SKM-1 treated with dmso at 0.1 percent for 144 hours (cell line): ENCODE measurements at regions not wholly inside any gene's neighbourhood (a gene's known extent, or its start where the extent isn't known, plus 50 kb on each side); places are given as distances from the start of the nearest gene placed in this dataset.
"Not testable (repeated sequence)": the region's sequence is repeated elsewhere in the genome, so short reads cannot be mapped to it uniquely, and the experiment has no call there.

Experiments
- DNase-seq: peaks from one replicate; lab custom pipeline; 2025; ENCODE audit not compliant: unreplicated experiment; lab: John Stamatoyannopoulos, UW

DNA sequence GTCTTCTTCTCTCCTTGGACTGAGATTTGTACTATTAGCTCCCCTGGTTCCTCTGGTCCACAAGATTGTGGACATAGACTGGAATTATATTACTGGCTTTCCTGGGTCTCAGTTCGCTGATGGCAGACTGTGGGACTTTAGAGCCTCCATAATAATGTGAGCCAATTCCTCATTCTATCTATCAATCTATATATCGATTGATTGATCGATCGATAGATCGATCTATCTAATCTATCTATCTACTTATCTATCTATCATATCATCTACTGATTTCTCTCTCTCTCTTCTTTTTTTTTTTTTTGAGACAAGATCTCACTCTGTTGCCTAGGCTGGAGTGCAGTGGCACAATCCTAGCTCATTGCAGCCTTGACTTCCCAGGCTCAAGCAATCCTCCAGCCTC, 51.5 kb upstream of the DDR1 start:
- DNase-seq: no peak

DNA sequence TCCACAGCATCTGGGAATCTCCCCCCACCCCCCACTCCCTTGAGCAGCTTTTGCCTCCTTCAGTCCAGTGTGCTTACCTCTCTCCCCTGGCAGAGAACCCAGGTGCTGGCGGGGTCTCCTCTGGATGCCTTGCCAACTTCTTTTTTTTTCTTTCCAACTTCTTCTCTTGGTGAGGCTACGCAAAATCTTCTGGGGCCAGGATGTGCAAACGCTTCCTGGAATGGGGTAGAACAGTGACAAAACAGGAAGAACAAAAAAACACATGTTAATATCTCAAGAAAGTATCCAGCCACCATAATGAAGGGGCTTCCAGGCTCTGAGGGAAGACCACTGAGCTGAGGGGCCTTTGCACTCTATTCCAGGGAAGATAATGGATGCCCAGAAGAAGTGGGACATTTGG, 53.9 kb upstream of the DDR1 start:
- DNase-seq: peak; percentile 32

DNA sequence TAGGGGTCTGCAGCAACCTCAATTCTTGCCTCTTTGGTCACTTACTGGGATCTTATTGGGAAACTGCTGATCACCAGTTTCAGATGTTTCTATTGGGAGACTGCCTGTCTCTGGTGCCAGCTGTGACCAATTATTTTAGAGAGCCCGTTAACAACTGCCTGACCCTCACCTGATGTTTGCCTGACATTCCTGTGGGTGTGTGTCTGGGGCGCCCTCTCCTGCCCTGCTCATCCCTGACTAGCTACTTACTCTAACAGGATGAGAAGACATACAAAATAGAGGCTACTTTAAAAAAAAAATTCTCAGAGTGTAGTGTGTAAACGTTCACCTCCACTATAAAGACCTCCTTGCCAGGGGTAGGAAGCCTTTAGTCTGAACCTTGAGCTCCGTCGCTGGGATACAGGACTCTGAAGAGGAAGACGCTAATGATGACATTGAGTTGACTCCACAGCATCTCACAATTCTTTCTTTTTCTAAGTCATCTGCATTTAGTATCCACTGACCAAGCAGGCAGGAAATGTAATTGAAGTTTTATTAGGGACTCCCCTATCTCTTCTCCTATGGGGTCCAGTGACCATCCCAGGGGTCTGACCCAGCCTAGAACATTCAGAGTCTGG, 54.6 kb upstream of the DDR1 start:
- DNase-seq: no peak

DNA sequence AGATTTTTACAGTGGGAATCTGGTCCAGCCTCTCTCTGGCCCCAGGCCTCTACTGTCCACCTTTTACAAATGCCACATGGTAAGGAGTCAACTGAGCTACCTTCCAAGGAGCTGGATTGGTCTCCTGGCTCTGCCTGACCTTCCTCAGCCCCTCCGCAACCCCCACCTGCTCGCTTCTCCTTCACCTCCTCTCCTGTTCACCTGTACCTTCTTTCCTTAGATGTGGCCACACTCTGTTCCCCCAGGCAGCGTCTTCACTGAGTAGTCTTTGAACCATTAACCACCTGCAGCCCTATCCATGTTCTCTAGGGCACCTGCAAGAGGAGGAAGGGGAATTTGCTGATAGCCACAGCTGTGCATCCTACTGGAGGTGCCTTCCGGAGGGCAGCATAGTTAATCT, 55.3 kb upstream of the DDR1 start:
- DNase-seq: no peak

DNA sequence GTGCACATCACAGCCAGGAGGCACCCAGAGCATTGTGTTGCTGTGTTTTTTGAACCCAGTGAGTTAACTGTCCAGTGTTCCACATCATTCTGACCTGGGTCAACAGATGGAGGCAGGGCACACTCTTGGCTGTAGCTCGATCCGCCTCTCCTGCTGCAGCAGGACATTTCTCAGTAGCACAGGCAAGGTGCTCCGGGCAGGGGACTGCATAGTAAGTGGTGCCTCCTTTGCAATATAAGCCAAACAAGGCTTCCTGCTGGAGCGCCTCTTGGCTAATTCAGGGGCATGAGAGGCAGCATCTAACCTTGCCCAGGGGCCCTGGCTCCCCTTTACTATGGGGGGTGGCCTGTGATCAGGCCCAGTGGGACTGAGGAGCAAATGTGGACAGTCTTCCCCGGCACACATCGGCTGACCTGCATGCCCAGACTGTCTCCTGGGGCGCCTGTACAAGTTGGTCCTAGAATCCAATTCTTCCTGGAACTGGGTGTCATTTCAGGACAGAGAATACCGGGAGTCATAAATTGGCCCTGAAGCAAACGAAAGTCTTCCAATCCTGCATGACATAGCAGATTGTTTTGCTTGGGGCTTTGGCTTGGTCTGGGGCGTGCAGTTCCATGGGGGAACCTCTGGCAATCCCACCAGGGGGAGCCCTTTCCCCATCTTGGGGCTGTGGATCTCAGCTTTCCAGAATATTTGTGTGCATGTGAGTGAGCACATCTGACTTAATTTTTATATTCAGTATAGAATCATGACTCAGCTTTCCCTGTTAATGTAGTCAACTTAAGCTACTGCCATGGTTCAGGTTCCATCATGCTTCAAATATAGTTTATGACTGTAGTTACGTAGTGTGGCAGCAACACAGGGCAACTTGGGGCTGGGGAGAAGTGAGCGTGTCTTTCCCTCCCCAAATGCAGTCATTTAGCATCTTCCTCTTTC, 56.0 kb upstream of the DDR1 start:
- DNase-seq: peak; percentile 48

DNA sequence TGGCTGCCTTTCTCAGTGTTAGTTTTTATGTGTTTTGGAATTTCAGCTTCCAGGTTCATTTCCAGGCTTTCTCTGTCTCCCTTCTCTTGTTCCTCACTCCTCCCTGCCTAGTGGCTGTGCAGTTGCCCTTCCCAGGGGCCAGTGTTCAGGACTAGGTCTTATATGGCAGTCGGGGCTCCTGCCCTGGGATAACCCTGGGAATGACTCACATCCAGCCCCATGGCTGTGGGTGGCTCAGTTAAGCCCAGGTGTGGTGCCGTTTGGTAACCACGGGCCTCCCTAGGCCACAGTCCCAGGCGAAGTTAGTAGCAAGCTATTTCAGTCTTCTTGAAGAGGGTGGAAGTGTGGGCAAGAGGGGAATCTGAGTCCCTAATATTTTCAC, 57.4 kb upstream of the DDR1 start:
- DNase-seq: no peak

DNA sequence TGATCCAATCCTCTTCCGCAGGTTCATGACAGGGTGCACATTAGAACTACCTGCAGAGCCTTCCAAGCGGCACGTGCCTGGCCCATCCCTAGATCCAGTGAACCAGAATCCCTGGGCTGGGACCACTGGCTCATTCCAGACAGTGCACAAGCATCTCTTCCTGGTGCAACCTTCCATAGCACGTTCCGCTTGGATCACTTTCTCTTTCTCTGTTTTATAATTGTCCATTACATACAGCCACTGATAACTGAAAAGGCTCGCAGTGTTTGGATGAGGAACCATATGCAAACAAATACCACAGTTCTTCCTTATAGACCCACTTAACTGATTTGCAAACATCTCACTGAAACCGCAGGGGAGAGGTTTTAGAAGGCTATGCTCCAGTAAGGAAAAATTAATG, 59.6 kb upstream of the DDR1 start:
- no peak for DNase-seq

DNA sequence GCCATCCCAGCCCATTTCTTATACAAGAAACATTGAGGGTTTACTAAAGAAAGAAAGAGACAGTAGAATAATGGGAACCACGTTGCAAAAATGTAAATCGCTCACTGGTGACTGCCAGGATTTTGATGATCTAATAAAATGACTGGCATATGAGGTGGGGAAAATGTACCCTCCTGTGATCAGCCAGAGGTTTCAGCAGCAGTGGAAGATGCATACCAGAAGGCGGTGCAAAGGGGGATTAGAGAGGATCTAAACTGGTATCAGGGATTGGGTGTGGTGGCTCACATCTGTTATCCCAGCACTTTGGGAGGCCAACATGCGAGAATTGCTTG, 60.8 kb upstream of the DDR1 start:
- DNase-seq: no peak

DNA sequence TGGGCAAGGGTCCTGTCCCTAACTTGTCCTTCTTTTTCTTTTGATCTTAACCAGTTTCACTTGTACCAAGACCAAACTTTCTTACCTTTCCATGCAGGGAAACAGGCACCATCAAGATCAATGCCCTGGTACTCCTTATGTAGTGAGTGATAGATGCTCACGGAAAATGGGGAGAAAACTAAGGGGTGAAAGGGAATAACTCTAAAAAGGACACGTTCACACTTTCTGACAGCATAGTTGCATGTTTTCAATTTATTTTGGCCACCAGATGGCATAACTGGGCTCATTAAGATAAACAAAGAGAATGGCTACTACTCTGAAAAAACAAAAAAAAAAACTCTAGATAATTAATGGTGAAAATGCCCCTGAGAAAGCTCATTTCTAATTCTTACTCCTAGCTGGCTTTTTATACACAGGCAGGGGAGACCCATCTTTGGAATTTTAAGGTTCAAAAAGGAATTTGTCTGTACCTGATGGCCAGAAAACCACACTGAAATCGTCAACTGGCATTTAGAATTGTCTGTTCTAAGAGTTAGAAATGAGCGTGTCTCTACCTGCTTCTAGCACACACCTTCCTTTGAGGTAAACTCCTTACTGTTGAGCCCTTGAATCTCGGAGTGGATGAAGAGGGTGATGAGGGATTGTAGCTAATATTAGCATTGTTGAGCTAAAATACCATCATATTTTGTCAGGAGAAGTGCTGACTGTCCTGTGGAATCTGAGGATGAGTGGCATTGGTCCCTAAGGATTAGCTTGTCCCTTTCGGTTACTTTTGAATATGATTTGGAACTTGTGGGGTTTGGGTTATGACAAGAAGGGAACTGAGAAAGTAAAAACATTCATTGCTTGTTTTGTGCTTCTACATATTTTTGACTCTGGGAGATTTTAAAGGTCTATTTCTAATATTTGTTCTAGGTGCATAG, 62.2 kb upstream of the DDR1 start:
- peak; percentile 12 for DNase-seq

DNA sequence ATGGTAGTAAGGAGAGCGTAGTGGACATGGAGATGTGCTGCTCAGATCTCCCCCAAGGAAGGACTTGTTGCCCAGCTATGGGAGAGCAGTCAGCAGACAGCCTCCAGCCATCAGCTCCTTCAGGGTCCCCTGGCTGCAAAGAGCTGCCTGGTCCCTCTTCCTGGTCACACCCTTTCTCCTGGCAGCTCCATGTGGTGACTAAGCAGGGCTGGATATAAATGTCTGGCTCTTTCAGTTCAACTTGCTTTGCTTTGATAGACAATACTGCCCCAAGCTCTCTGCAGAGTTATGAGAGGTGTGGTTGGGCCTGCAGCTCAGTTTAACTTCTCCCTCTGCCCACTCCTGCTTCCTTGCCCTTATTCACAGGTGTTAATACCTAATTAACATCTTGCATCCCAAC, 64.1 kb upstream of the DDR1 start:
- no peak for DNase-seq

DNA sequence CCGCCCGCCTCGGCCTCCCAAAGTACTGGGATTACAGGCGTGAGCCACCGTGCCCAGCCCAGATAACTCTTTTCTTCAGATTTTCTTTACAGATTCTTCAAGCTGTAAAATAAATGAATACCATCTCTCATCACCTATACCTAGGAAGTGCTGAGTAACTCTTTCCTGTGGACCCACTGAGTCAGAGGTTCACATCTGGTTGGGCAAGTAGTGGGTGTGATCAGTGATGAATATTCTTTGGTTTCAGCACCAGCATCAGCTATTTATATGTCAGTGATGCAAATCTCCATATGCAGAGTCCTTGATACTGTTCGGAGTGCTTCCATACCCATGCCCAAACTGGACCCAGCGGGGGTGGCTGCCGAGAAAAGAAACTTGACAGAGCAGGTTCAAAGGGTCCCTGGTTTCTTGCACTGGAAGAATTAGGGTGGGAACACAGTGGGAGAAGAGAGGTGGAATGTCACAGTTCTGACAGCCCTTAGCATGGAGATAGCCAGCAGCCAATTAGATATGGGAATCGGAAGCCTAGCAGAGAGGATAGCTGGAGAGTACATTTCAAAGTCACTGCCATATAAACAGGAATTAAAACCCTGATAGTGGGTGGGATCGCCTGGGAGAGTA, 64.9 kb upstream of the DDR1 start:
- no peak for DNase-seq

DNA sequence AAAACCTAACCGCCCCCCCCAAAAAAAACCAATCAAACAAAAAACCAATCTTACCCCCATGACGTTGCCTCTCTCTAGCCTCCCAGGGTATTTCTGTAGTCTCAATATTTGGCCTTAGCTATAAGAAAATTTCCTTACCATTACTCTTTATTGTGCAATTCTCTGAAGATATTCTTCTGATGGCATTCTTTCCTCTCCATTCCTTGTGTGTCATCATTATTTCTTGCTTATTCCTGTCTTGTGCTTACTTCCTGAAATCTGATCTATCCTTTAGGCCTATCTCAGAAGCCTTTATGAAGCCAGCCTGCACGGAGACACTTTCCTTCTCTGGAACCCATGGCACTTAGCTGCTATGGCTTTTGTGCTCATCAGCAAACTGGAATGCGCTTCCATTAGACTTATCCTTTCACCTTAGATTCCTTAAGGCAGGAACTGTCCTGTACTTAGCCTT, 65.9 kb upstream of the DDR1 start:
- no peak for DNase-seq

DNA sequence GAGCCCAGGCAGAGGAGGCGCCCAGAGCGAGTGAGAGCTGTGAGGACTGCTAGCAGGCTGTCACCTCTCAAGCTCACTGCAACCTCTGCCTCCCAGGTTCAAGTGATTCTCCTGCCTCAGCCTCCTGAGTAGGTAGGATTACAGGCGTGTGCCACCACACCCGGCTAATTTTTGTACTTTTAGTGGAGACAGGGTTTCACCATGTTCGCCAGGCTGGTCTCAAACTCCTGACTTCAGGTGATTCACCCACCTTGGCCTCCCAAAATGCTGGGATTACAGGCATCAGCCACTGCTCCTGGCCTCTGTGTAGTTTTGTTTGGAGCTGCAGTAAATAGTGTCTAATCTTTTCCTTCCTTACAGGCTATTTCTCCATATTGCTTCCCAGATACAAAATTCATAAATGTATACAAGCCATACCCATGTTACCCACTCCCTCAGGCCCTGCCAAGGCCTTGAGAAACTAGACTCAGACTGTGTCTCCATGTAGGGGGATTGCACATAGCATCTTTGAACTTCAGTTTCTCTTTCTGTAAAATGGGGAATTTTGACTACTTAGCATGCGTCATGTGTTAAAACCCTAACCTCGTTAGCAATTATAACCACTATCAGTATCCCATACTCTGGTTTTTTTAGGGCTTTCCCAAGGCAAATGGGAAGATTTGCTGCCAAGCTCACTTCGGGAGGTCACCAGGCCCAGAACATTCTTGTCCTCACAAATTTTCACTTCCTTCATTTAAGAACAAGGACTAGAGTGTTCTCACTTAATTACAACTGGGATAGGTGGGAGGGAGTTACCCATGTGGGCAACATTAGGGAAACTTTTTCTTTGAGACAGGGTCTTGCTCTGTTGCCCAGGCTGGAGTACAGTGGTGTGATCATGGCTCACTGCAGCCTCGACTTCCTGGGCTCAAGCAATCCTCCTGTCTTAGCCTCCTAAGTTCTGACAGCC, 67.3 kb upstream of the DDR1 start:
- no peak for DNase-seq

DNA sequence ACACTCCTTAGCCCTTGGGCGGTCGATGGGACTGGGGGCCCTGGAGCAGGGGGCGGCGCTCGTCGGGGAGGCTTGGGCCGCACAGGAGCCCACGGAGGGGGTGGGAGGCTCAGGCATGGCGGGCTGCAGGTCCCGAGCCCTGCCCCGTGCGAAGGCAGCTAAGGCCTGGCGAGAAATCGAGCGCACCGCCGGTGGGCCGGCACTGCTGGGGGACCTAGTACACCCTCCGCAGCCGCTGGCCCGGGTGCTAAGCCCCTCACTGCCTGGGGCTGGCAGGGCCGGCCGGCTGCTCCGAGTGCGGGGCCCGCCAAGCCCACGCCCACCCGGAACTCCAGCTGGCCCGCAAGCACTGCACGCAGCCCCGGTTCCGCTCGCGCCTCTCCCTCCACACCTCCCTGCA, 68.0 kb upstream of the DDR1 start:
- not testable (repeated sequence) for DNase-seq

DNA sequence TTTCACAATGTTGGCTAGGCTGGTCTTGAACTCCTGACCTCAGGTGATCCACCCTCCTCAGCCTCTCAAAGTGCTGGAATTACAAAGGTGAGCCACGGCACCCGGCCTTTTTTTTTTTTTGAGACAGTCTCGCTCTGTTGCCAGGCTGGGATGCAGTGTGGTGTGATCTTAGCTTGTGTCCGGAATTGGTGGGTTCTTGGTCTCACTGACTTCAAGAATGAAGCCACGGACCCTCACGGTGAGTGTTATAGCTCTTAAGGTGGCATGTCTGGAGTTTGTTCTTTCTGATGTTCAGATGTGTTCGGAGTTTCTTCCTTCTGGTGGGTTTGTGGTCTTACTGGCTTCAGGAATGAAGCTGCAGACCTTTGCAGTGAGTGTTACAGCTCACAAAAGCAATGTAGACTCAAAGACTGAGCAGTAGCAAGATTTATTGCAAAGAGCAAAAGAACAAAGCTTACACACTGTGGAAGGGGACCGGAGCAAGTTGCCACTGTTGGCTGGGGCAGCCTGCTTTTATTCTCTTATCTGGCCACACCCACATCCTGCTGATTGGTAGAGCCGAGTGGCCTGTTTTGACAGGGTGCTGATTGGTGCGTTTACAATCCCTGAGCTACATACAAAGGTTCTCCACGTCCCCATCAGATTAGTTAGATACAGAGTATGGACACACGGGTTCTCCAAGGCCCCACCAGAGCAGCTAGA, 69.1 kb upstream of the DDR1 start:
- not testable (repeated sequence) for DNase-seq

DNA sequence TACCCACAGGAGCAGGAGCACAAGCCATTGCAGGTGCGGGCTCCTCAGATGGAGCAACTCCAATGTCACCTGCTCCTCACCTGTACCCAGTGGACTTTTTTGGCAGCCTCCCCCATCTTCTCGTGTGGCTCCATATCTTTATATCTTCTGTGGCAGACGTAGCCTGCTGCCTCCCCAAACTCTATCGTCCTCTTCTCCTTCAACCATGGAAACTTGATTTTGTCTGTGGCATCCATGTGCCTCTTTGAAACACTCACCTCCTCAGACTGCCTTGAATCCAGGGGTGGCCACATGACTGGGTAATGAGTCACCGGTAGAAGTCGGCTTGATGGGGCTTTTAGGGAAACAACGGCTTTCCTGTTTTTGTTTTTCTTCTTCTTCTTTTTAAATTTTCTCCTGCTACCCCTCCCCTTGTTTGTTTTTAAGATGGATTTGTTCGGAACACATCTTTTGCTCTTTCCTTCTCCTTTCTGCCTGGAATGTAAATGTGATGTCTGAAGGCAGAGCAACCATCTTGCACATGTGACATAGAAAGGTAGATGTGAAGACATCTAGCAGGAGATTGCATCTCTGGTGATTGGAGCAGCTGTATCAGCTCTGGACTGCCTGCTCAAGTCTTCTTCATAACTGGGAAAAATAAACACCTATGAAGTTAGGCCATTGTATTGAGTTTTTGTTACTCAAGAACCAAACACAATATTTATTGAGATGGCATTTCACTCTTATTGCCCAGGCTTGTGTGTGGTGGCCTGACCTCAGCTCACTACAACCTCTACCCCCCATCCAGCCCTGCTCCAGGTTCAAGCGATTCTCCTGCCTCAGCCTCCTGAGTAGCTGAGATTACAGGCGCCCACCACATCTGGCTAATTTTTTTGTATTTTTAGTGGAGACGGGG, 69.9 kb upstream of the DDR1 start:
- DNase-seq: no peak

DNA sequence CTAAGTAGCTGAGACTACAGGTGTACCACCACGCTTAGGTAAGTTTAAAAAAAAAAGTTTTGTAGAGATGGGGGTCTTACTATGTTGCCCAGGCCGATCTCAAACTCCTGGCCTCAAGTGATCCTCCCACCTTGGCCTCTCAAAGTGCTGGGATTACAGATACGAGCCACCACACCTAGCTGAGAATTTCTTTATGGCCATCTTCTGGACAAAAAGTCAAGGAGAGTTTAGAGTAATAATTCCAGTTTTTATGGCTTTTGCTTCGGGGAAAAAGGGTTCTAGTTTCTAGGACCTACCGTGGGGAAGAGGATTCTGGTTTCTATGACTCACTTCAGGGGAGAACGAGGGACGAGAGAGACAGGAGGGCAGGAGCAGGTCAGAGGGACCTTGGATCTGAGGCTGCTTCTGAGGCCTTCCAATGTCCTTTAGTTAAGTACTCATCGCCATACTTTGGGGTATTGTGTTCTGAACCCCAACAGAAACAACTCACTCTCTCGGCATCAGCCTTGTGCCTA, 69.3 kb upstream of the IER3 start:
- DNase-seq: no peak

DNA sequence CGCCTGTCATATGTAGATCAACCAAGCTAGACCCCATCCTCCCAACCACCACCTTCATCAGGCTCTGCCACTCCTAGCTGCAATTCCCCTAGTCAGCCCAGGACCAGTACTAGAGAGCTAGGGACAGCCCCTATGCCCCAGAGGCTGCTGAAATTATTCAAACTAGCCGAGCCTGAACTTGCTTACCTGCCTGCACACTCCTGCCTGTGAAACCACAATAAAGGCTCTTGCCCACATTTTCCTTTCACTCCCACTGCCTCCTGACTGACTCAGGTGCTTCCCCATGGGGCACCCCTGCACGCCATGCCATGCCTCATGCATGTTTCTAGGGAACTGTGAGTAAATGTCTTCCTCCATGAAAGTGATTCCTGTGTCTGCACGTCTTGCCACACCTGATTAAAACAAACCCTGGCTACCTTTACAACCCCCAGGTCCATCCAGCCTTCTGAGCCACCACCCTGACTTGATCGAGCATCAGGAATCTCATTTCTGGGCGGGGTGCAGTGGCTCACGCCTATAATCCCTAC, 66.5 kb upstream of the IER3 start:
- no peak for DNase-seq
